Esophagus muscularis mucosa (tissue), 4 donors: ENCODE measurements at regions not wholly inside any gene's neighbourhood (a gene's known extent, or its start where the extent isn't known, plus 50 kb on each side); places are given as distances from the start of the nearest gene placed in this dataset.

Source experiments
- DNase-seq: peaks from one replicate; pipeline ENCODE4 v3.0.0-alpha.2; 2017; ENCODE audit errors: extremely low spot score
- H3K27ac ChIP-seq, 4 donors: fragments of 200-600 bp; sonication (generic); replicated peaks in 1 of 4; 1 replicate in 3 of 4; 2 replicates in 1 of 4; pipeline ENCODE4 v1.5.1; 2016 to 2019; ENCODE audit warnings: mild to moderate bottlenecking in 1 of 4
- H3K27me3 ChIP-seq, 4 donors: fragments of 200-600 bp; sonication (generic); one replicate each; pipeline versions ENCODE4 v1.5.1 to v1.6.0; 2016 to 2019
- H3K36me3 ChIP-seq, 4 donors: fragments of 200-600 bp; sonication (generic); one replicate each; pipeline ENCODE4 v1.5.1; 2016 to 2019
- H3K4me1 ChIP-seq, 4 donors: fragments of 200-600 bp; sonication (generic); one replicate each; pipeline ENCODE4 v1.5.1; 2016 to 2019
- H3K4me3 ChIP-seq, 4 donors: fragments of 200-600 bp; sonication (generic); 1 replicate in 2 of 4; 2 replicates in 2 of 4; pipeline ENCODE4 v1.5.1; 2016 to 2019; ENCODE audit warnings: mild to moderate bottlenecking in 4 of 4, moderate library complexity in 1 of 4
- H3K9me3 ChIP-seq, 4 donors: fragments of 200-600 bp; sonication (generic); 1 replicate in 3 of 4; 2 replicates in 1 of 4; pipeline ENCODE4 v1.5.1; 2016 to 2019
- CTCF ChIP-seq, 3 experiments: fragments of 200-600 bp in 2 of 3; fragments of 450-650 bp in 1 of 3; sonication (generic) in 2 of 3; IDR thresholded peaks; one replicate each; pipeline ENCODE4 v1.5.1; 2017 to 2019; ENCODE audit warnings: antibody characterized with exemption in 3 of 3, mild to moderate bottlenecking in 2 of 3, moderate library complexity in 1 of 3
- EP300 ChIP-seq: sonication (generic); formaldehyde crosslinking; IDR thresholded peaks from one replicate; pipeline ENCODE4 v1.6.1; 2017; ENCODE audit warnings: antibody characterized with exemption
- POLR2A ChIP-seq: fragments of 450-650 bp; IDR thresholded peaks from one replicate; pipeline ENCODE4 v1.6.1; 2017; ENCODE audit warnings: antibody characterized with exemption, moderate library complexity, mild to moderate bottlenecking, low read depth
- POLR2AphosphoS5 ChIP-seq, 2 donors: sonication (generic); formaldehyde crosslinking; IDR thresholded peaks; one replicate each; pipeline ENCODE4 v1.6.1; 2017; ENCODE audit warnings: antibody characterized with exemption in 2 of 2
- WGBS: methylation state at CpG from one replicate; pipeline ENCODE4 v1.1.5; 2018; 5-methylcytosine and 5-hydroxymethylcytosine counted together
- intact Hi-C: fragments of 100-400 bp; cut with DNase I; formaldehyde crosslinking; loops from one replicate; pipeline ENCODE4 v1.15.1; 2023

GRCh38 chr3:165440380-165440779 lies 244.2 kb upstream of the SLITRK3 start:
- Histone ChIP-seq H3K4me3 (no peak overlapping the region), H3K9me3 (no peaks in the 10 kb centered on the region), H3K27ac (no peak overlapping the region), H3K4me1 (peaks cover 0 to 15% (median 14%) of the 10 kb centered on the region in 4 donors), H3K36me3 (no peaks in the 10 kb centered on the region), H3K27me3 (no peaks in the 10 kb centered on the region)
- DNase-seq = no peak
- intact Hi-C loops = no loop called here
- 85% methylated on average over 2 of the region's 2 CpGs for whole genome bisulfite sequencing
- no peak for TF ChIP-seq POLR2AphosphoS5 (IDR thresholded peaks at IDR 0.05)
- TF ChIP-seq POLR2A = no peak
- no peak for TF ChIP-seq CTCF (IDR thresholded peaks at IDR 0.05)

GRCh38 chr3:165439765-165440164 lies 243.6 kb upstream of the SLITRK3 start:
- intact Hi-C loops = no loop called here
- H3K27me3 ChIP-seq = no peaks in the 10 kb centered on the region
- H3K4me1 ChIP-seq = peaks cover 0 to 19% (median 17%) of the 10 kb centered on the region in 4 donors
- H3K36me3 ChIP-seq = no peaks in the 10 kb centered on the region
- DNase-seq = no peak
- no peaks in the 10 kb centered on the region for H3K9me3 ChIP-seq
- H3K4me3 ChIP-seq = no peak overlapping the region
- WGBS = 67% methylated on average over 2 of the region's 2 CpGs
- H3K27ac ChIP-seq = no peak overlapping the region
- no peak for TF ChIP-seq POLR2A

- 85% methylated on average over 3 of the region's 3 CpGs for WGBS
- H3K27me3 ChIP-seq = no peaks in the 10 kb centered on the region
- no peak overlapping the region for H3K27ac ChIP-seq
- TF ChIP-seq POLR2A (no peak), EP300 (no peak), POLR2AphosphoS5 (IDR thresholded peaks at IDR 0.05) (no peak), CTCF (IDR thresholded peaks at IDR 0.05) (no peak)
- H3K4me3 ChIP-seq = no peak overlapping the region
- no peaks in the 10 kb centered on the region for H3K36me3 ChIP-seq
- intact Hi-C loops = no loop called here
- DNase-seq = no peak
- H3K9me3 ChIP-seq = peaks cover 0 to 12% (median 3%) of the 10 kb centered on the region in 4 donors
- peaks cover 0 to 11% (median 10%) of the 10 kb centered on the region in 4 donors for H3K4me1 ChIP-seq
These were observed 238.3 kb upstream of the SLITRK3 start for GRCh38 chr3:165434516-165434915.

- H3K9me3 ChIP-seq = no peaks in the 10 kb centered on the region
- intact Hi-C loops = no loop called here
- H3K27ac ChIP-seq = no peak overlapping the region
- TF ChIP-seq POLR2AphosphoS5 (IDR thresholded peaks at IDR 0.05) (no peak), EP300 (no peak), POLR2A (no peak), CTCF (IDR thresholded peaks at IDR 0.05) (no peak)
- 86% methylated on average over 2 of the region's 2 CpGs for WGBS
- H3K4me3 ChIP-seq = no peak overlapping the region
- peaks cover 0 to 8% (median 4%) of the 10 kb centered on the region in 4 donors for H3K4me1 ChIP-seq
- no peaks in the 10 kb centered on the region for H3K27me3 ChIP-seq
- DNase-seq = no peak
- H3K36me3 ChIP-seq = no peaks in the 10 kb centered on the region
These were observed 210.2 kb upstream of the SLITRK3 start for GRCh38 chr3:165406425-165406824.

GRCh38 chr3:165404357-165405027 lies 208.3 kb upstream of the SLITRK3 start:
- no peak overlapping the region for H3K27ac ChIP-seq
- 86% methylated on average over 4 of the region's 4 CpGs for WGBS
- no peak overlapping the region for H3K4me3 ChIP-seq
- H3K4me1 ChIP-seq = peaks cover 0 to 8% (median 4%) of the 10 kb centered on the region in 4 donors
- H3K36me3 ChIP-seq = no peaks in the 10 kb centered on the region
- no peak for DNase-seq
- TF ChIP-seq POLR2AphosphoS5 (IDR thresholded peaks at IDR 0.05) = no peak
- no peak for TF ChIP-seq EP300
- no peak for TF ChIP-seq CTCF (IDR thresholded peaks at IDR 0.05)
- TF ChIP-seq POLR2A = no peak
- intact Hi-C loops = no loop called here
- no peaks in the 10 kb centered on the region for H3K27me3 ChIP-seq
- H3K9me3 ChIP-seq = no peaks in the 10 kb centered on the region
